GM18951 (cell line): ENCODE measurements at regions not wholly inside any gene's neighbourhood (a gene's known extent, or its start where the extent isn't known, plus 50 kb on each side); places are given as distances from the start of the nearest gene placed in this dataset.

ENCODE experiments used
- POLR2A ChIP-seq: IDR thresholded peaks from 4 replicates; pipeline ENCODE4 v1.6.1; 2011; ENCODE audit warnings: mild to moderate bottlenecking; ENCODE audit not compliant: insufficient read length, insufficient read depth; ENCODE audit errors: extremely low read depth
- in situ Hi-C: fragments of 300-500 bp; cut with MboI; formaldehyde crosslinking; loops from one replicate; pipeline ENCODE4 v1.12.0; 2022; ENCODE audit warnings: low sequenced_read_pairs, mixed read lengths, inconsistent platforms; ENCODE audit not compliant: unreplicated experiment

DNA sequence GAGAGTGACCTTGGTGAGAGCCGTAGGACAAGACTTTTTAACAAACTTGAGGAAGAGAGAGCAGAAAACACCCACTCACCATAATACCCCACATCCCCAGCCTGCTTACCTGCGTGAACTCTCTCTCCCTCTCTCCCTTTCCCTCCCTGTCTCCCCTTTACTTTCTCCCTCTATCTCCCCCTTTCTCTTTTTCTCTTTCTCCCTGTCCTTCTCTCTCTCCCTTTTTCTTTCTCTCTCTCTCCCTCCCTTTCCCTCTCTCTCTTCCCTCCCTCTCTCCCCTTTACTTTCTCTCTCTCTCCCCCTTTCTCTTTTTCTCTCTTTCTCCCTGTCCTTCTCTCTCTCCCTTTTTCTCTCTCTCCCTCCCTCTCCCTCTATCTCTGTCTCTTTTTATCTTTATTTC, 464.0 kb upstream of the AUTS2 start:
- TF ChIP-seq POLR2A, result no peak
- in situ Hi-C loops, result no loop called here

DNA sequence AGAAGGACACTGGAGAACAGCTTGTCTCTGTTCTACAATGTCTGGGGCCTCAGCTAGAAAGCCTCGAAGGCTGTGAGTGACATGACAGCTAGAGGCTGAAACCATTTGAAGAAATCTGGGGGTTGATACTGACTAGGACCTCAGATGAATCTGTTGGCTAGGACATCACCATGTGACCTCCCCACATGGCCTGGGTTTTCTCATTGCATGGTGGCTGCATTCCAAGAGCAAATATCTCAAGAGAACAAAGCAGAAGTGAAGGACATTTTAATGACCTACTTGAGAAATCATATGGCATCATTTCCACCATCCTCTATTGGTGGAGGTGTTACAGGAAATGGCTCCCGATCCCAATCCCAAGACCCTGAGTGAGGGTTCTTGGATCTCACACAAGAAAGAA, 450.6 kb upstream of the AUTS2 start:
- TF ChIP-seq POLR2A, result no peak
- in situ Hi-C loops, result no loop called here

DNA sequence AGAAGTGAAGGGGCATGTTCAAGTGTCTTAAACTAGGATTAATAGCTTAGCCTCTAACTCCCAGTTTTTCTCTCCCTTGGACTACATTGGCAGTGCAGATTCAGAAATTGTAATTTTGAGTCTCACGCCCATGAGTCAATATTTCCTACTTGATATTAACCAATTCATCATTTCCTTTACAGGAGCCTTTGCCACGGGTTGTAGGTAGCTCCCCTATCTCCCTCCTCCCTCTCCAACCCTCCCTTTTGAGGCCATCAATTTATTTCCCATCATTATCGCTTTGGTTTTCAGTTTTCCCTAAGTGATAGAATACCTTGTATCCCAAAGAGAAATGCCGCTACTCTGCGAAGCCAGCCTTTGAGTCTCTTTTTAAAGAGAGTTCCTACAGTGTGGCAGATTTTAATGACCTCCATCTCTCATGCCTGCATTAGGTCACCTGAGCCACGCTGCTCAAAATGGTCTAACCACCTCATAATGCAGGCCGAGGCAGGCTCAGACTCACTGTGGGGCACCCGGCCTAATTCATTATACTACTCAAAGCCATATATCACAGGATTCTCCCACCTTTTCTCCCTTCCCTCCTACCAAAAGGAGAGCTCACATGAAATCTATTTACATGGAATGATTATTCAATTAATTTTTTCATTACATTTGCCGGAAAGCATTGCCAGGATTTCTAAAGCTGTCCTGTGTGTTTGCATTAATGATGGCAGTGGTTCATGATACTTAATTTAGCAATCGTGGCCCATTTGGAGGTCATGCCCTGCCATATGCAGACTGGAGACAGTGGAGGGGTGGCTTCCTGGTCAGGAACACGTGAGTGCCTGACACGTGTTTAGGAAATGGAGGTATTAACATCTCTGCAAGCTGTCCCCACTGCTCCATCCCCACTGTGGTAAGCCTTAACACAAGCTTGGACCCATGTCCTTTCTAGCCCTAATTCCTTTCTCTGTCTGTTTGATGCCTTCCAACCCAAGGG, 448.2 kb upstream of the AUTS2 start:
- no peak for TF ChIP-seq POLR2A
- in situ Hi-C loops, result no loop called here

DNA sequence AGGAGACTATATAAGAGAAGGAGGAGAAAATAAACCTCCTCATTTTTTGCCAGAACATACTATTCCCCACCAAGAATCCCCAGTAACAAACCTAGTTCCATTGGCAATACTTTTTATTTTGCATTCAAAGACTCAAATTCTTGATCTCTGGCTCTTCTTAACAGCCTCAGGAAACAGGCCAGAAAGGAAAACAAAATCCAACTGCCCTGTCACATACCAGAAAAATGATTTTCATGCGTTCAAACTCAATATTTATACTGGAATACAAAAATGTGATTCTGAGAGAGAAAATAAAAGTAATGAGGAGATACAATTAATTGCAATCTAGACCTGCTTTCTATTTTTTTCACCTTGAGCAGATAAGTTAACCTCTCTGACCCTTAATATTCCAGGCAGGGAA, 435.9 kb upstream of the AUTS2 start:
- in situ Hi-C loops, result no loop called here
- TF ChIP-seq POLR2A, result no peak

GRCh38 chr7:69162931-69163670, 435.2 kb upstream of the AUTS2 start:
- TF ChIP-seq POLR2A, result no peak
- in situ Hi-C loops, result no loop called here

DNA sequence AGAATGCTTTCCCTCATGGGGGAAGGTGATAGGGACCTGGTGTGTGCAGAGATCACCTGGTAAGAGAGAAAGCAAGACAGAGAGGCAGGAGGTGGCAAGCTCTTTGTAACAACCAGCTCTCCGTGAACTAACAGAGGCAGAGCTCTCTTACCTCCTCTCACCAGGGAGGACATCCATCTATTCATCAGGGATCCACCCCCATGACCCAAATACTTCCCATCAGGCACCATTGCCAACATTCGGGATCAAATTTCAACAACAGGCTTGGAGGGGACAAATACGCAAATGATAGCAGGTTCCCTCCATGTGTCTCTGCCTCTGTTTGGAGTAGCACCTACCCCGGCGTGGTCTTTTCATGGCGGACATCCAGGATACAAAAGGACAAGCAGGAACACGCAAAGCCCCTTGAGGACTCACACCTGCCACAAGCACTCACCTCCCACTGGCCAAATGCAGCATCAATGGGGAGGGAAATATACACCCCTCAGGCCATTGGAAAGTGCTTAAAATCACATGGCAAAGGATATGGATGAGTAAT, 431.2 kb upstream of the AUTS2 start:
- no peak for TF ChIP-seq POLR2A
- in situ Hi-C loops, result no loop called here

- in situ Hi-C loops, result no loop called here
- TF ChIP-seq POLR2A, result no peak
Measured at GRCh38 chr7:69169386-69169785, 428.9 kb upstream of the AUTS2 start.

DNA sequence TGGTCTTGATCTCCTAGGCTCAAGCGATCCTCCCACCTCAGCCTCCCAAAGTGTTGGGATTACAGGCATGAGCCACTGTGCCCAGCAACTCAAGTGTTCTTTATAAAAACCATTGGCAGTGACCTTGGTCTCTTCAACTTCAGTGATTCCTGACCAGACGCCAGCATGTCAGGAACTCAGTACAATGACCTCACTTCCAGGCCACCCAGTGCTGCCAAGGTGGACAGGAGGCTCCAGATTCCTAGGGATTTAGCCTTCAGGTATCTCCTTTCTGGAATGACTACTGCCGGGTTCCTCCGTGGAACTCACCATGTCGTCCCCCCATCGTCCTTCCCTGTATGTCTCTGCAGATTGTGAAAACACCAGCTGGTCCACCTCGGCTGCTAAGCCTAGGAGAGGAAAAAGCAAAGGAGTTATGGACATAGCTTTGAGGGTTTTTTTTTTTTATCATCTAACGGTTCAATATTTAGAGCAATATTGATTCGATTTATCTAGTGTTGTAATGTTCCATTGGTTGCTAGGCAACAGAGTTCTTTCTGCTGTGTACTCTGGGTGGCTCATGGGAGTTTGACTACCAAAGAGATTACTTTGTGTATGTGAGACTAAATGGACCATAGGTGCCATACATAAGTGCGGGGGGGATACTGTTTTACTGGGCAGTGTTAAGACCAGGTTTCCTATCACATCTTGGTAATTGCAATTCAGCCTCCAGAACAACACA, 425.8 kb upstream of the AUTS2 start:
- in situ Hi-C loops, result no loop called here
- no peak for TF ChIP-seq POLR2A

DNA sequence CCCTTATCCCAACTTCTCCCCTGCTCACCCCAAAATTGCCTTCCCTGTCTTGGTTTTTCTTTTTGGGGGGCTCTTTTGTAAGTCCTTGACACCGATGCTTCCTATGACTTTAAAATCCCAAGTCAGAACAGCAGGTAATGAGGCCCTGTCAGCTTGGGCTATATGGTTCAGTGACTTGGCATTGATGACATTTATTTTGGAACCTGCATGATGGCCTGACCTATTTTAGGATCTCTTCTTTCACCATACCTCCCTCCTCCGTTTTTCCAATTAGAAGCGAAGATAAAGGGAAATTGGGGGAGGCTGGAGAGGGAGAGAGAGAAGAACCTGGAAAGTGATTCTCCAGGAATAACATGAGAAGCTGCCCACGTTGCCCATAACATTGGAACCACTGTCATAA, 424.9 kb upstream of the AUTS2 start:
- in situ Hi-C loops, result no loop called here
- TF ChIP-seq POLR2A, result no peak

DNA sequence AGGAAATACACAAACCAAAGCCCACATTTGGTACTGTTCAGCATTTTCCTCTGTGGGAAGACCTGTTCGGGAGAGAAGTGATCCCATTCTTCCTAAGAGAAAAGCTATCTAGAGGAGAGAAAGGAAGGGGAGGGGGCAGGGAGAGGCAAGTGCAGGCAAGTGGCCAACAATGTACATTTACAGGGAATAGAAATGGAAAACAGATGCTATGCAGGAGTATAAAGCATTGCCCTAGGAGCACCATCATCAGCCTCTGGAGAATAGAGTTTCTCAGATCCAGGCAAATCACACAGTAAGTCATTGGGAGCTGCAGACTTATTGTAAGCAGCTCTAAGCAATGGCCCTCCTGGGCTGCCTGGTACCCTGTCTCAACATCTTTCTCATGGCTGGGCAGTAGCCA, 424.4 kb upstream of the AUTS2 start:
- in situ Hi-C loops, result no loop called here
- no peak for TF ChIP-seq POLR2A

DNA sequence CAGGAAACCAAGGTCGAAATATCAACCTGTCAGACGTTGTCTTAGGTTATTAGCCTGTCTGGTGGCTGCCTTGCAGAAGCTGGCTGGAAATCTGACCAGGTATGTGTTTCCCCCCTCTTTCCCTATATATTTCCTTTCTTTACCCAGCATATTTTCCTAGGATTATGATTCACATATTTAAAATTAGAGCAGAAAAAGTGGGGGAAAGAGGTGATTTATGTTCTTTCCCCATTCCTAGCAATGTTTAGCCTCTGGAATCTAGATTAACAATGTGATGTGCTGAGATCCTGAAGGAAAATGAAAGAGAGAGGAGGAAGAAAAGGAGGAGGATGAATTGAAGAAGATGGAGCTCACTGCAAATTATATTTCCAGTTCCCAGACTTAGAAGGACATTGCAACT, 421.4 kb upstream of the AUTS2 start:
- in situ Hi-C loops, result no loop called here
- TF ChIP-seq POLR2A, result no peak

DNA sequence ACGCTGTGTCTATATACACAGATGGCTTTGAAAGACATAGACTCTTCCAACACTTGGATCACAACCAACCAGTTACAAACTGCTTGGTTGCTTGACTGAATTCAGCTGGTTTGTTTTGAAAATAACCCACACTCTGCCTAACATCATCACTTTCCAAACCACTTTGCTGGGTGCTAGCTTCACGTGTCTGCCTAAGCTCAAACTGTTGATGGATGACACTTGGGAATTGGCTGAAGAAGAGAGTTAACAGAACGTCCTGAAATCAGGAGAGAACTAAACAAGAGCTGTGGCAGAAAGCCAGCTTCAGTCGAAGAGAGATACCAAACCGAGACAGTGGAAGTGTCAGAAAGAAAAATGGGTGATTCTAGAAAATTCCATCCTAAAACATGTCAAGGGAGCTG, 420.8 kb upstream of the AUTS2 start:
- in situ Hi-C loops, result no loop called here
- no peak for TF ChIP-seq POLR2A

- in situ Hi-C loops, result no loop called here
- no peak for TF ChIP-seq POLR2A
Measured at GRCh38 chr7:69177941-69178494, 420.3 kb upstream of the AUTS2 start.
